Hepatocyte (in vitro differentiated cells): ENCODE measurements at regions not wholly inside any gene's neighbourhood (a gene's known extent, or its start where the extent isn't known, plus 50 kb on each side); places are given as distances from the start of the nearest gene placed in this dataset.
"Not testable (repeated sequence)": the region's sequence is repeated elsewhere in the genome, so short reads cannot be mapped to it uniquely, and the experiment has no call there.

Experiments
- DNase-seq: peaks from one replicate; pipeline ENCODE4 v3.0.0-alpha.2; 2016; ENCODE audit warnings: low spot score
- H2AFZ ChIP-seq: fragments of 200-600 bp; sonication (generic); 2 replicates; pipeline ENCODE4 v1.6.0; 2016; ENCODE audit warnings: antibody characterized with exemption, mild to moderate bottlenecking
- H3K27ac ChIP-seq: fragments of 200-600 bp; sonication (generic); 2 replicates; pipeline ENCODE4 v1.5.1; 2016; ENCODE audit warnings: mild to moderate bottlenecking
- H3K27me3 ChIP-seq: fragments of 200-600 bp; sonication (generic); 2 replicates; pipeline ENCODE4 v1.6.1; 2016
- H3K36me3 ChIP-seq: fragments of 200-600 bp; sonication (generic); replicated peaks from 2 replicates; pipeline ENCODE4 v1.5.1; 2016; ENCODE audit warnings: low read depth; ENCODE audit not compliant: insufficient read depth
- H3K4me1 ChIP-seq: fragments of 200-600 bp; sonication (generic); 2 replicates; pipeline ENCODE4 v1.5.1; 2016; ENCODE audit warnings: mild to moderate bottlenecking, moderate library complexity; ENCODE audit not compliant: insufficient read depth
- H3K4me2 ChIP-seq: fragments of 200-600 bp; sonication (generic); 2 replicates; pipeline ENCODE4 v1.6.0; 2016
- H3K4me3 ChIP-seq: fragments of 200-600 bp; sonication (generic); 2 replicates; pipeline ENCODE4 v1.5.1; 2016; ENCODE audit warnings: mild to moderate bottlenecking
- H3K79me2 ChIP-seq: fragments of 200-600 bp; sonication (generic); 2 replicates; pipeline ENCODE4 v1.6.0; 2017; ENCODE audit warnings: mild to moderate bottlenecking
- H3K9me2 ChIP-seq: fragments of 200-600 bp; sonication (generic); replicated peaks from 2 replicates; pipeline ENCODE4 v1.6.0; 2017; ENCODE audit warnings: mild to moderate bottlenecking; ENCODE audit not compliant: insufficient read depth
- H3K9me3 ChIP-seq: fragments of 200-600 bp; sonication (generic); 2 replicates; pipeline ENCODE4 v1.5.1; 2016; ENCODE audit warnings: low read depth, mild to moderate bottlenecking
- H4K20me1 ChIP-seq: fragments of 200-600 bp; sonication (generic); 2 replicates; pipeline ENCODE4 v1.6.0; 2016; ENCODE audit warnings: mild to moderate bottlenecking; ENCODE audit not compliant: insufficient read depth, poor library complexity, severe bottlenecking
- EZH2 ChIP-seq: fragments of 200-600 bp; sonication (generic); IDR thresholded peaks from 2 replicates; pipeline ENCODE4 v1.6.1; 2016; ENCODE audit warnings: antibody characterized with exemption, mild to moderate bottlenecking, borderline replicate concordance
- EZH2phosphoT487 ChIP-seq: fragments of 200-600 bp; sonication (generic); IDR thresholded peaks from one replicate; pipeline ENCODE4 v1.6.1; 2018; ENCODE audit warnings: antibody characterized with exemption, mild to moderate bottlenecking, low read depth, moderate library complexity; ENCODE audit not compliant: unreplicated experiment, severe bottlenecking
- WGBS: methylation state at CpG from one replicate; pipeline ENCODE4 v1.1.6; 2016; ENCODE audit warnings: low lambda C conversion rate; ENCODE audit errors: missing lambda C conversion rate; 5-methylcytosine and 5-hydroxymethylcytosine counted together
- TF ChIP-seq, protein P1 (sequence below): fragments of 200-600 bp; sonication (generic); IDR thresholded peaks from 2 replicates; pipeline ENCODE4 v1.5.1; 2016; ENCODE audit warnings: antibody characterized with exemption, mild to moderate bottlenecking; ENCODE audit not compliant: poor library complexity

DNA sequence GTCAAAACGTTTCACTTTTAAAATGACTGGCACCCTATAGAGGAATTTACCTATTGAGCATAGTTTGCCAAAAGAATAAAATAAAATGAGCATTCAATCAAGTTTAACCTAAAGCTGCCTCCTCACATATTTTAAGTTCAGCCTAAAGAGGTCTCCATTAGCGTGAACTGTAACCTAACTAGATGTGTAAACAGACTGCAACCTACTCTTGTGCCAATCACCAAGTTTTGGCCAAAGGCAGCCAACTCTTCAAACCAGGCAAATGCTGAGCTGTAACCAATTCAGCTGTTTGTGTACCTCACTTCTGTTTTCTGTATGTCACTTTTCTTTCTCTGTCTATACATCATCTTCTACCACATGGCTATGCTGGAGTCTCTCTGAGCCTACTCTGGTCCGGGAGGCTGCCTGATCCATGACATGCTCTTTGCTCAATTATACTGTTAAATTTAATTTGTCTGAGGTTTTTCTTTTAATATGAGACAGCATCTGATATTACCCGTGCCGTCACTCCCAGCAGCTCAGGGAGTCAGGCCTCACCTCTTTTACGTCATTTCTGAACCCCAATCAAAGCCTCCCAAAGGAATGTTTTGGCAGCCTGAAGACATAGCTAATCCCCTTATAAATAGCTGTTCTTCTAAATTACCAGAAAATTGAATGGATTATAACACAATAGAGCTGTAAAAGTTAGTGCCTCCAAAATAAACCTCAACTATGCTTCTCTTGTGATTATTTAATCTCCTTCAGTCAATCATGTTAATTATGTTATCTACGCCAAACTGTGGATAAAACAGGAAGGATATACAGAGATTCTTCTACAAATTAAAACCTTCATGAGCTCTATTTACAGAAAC is 81.0 kb upstream of the NR5A2 start:
- Histone ChIP-seq H3K27me3 (no peaks in the 10 kb centered on the region), H3K4me2 (no peak overlapping the region), H3K27ac (no peak overlapping the region), H3K4me1 (no peaks in the 10 kb centered on the region), H3K9me3 (no peaks in the 10 kb centered on the region), H4K20me1 (no peaks in the 10 kb centered on the region), H3K9me2 (no peaks in the 10 kb centered on the region), H3K36me3 (no peaks in the 10 kb centered on the region), H3K79me2 (no peaks in the 10 kb centered on the region), H2AFZ (no peak overlapping the region), H3K4me3 (no peak overlapping the region)
- TF ChIP-seq EZH2phosphoT487 (no peak), EZH2 (no peak)
- TF ChIP-seq, protein P1, sequence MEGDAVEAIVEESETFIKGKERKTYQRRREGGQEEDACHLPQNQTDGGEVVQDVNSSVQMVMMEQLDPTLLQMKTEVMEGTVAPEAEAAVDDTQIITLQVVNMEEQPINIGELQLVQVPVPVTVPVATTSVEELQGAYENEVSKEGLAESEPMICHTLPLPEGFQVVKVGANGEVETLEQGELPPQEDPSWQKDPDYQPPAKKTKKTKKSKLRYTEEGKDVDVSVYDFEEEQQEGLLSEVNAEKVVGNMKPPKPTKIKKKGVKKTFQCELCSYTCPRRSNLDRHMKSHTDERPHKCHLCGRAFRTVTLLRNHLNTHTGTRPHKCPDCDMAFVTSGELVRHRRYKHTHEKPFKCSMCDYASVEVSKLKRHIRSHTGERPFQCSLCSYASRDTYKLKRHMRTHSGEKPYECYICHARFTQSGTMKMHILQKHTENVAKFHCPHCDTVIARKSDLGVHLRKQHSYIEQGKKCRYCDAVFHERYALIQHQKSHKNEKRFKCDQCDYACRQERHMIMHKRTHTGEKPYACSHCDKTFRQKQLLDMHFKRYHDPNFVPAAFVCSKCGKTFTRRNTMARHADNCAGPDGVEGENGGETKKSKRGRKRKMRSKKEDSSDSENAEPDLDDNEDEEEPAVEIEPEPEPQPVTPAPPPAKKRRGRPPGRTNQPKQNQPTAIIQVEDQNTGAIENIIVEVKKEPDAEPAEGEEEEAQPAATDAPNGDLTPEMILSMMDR, result no peak
- DNase-seq, result no peak
- 81% methylated on average over 7 of the region's 7 CpGs for WGBS

GRCh38 chr1:199948587-199949280 is 78.8 kb upstream of the NR5A2 start:
- Histone ChIP-seq H3K4me2 (no peak overlapping the region), H3K27me3 (no peaks in the 10 kb centered on the region), H3K36me3 (no peaks in the 10 kb centered on the region), H3K79me2 (no peaks in the 10 kb centered on the region), H3K27ac (no peak overlapping the region), H3K4me1 (no peaks in the 10 kb centered on the region), H3K9me3 (no peaks in the 10 kb centered on the region), H4K20me1 (no peaks in the 10 kb centered on the region), H3K4me3 (no peak overlapping the region), H3K9me2 (no peaks in the 10 kb centered on the region), H2AFZ (no peak overlapping the region)
- WGBS, result 94% methylated on average over 4 of the region's 5 CpGs
- no peak for DNase-seq
- TF ChIP-seq EZH2phosphoT487 (no peak), EZH2 (no peak)
- TF ChIP-seq, protein P1, result no peak

GRCh38 chr1:199951005-199951404 is 76.5 kb upstream of the NR5A2 start:
- 74% methylated on average over 6 of the region's 6 CpGs for WGBS
- not testable (repeated sequence) for H3K4me1 ChIP-seq, H3K27ac ChIP-seq

DNA sequence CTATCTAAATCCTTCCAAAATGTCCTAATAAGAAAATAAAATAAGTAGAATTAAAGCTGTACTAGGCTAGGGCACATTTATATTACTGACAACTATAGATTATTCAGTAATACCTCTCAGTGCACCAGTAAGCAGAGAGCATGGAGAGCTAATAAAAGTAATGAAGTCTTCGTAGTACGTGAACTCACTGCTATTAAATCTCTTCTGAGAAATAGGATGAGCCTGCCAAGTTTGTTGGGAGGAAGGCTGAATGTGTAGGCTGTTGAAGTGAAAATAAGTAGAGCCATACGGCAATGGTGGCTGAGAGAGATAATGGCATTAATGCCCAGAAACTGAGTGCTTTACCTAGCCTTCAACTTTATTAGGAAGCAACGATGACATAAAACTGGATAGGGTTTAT is 73.9 kb upstream of the NR5A2 start:
- Histone ChIP-seq H4K20me1 (no peaks in the 10 kb centered on the region), H3K27me3 (no peaks in the 10 kb centered on the region), H3K9me2 (no peaks in the 10 kb centered on the region), H3K79me2 (no peaks in the 10 kb centered on the region), H3K36me3 (no peaks in the 10 kb centered on the region), H3K9me3 (no peaks in the 10 kb centered on the region), H3K4me2 (no peak overlapping the region), H3K4me3 (no peak overlapping the region), H3K4me1 (no peaks in the 10 kb centered on the region), H3K27ac (no peak overlapping the region), H2AFZ (no peak overlapping the region)
- TF ChIP-seq EZH2phosphoT487, result no peak
- no peak for TF ChIP-seq EZH2
- TF ChIP-seq, protein P1, result no peak
- 66% methylated on average over 4 of the region's 4 CpGs for WGBS
- no peak for DNase-seq

More at GRCh38 chr1:199951005-199951404, 76.5 kb upstream of the NR5A2 start:
- not testable (repeated sequence) for H2AFZ ChIP-seq, H3K9me2 ChIP-seq, H3K4me3 ChIP-seq, H4K20me1 ChIP-seq, H3K27me3 ChIP-seq, H3K9me3 ChIP-seq, H3K79me2 ChIP-seq, H3K4me2 ChIP-seq, DNase-seq, H3K36me3 ChIP-seq
